ENCODE measurements at regions not wholly inside any gene's neighbourhood (a gene's known extent, or its start where the extent isn't known, plus 50 kb on each side); places are given as distances from the start of the nearest gene placed in this dataset.

GRCh38 chr5:152140347-152140746 lies 215.7 kb upstream of the GLRA1 start:
- TF ChIP-seq CTCF (IDR thresholded peaks at IDR 0.05) = no peak
- Mint-ChIP-seq H3K4me3 (no peak overlapping the region), H3K36me3 (ENCODE audit: low read depth) (no peaks in the 10 kb centered on the region), H3K4me1 (ENCODE audit: low read depth) (no peaks in the 10 kb centered on the region), H3K9me3 (no peaks in the 10 kb centered on the region), H3K27me3 (ENCODE audit: insufficient read depth) (peaks cover 3% of the 10 kb centered on the region; the same call in 1 of the 2 replicates), H3K27ac (no peak overlapping the region)
- DNase-seq = no peak

- TF ChIP-seq CTCF (IDR thresholded peaks at IDR 0.05) = no peak
- Mint-ChIP-seq H3K9me3 (no peaks in the 10 kb centered on the region), H3K4me3 (no peak overlapping the region), H3K27me3 (ENCODE audit: insufficient read depth) (peaks cover 4% of the 10 kb centered on the region; the same call in 1 of the 2 replicates), H3K4me1 (ENCODE audit: low read depth) (no peaks in the 10 kb centered on the region), H3K27ac (no peak overlapping the region), H3K36me3 (ENCODE audit: low read depth) (no peaks in the 10 kb centered on the region)
- no peak for DNase-seq
Measured at GRCh38 chr5:152137063-152137462, 212.4 kb upstream of the GLRA1 start.

GRCh38 chr5:152136321-152136720 lies 211.7 kb upstream of the GLRA1 start:
- no peak overlapping the region for H3K27ac Mint-ChIP-seq
- no peak for TF ChIP-seq CTCF (IDR thresholded peaks at IDR 0.05)
- H3K9me3 Mint-ChIP-seq = no peaks in the 10 kb centered on the region
- peaks cover 4% of the 10 kb centered on the region; the same call in 1 of the 2 replicates for H3K27me3 Mint-ChIP-seq (ENCODE audit: insufficient read depth)
- H3K36me3 Mint-ChIP-seq (ENCODE audit: low read depth) = no peaks in the 10 kb centered on the region
- no peak for DNase-seq
- H3K4me3 Mint-ChIP-seq = no peak overlapping the region
- no peaks in the 10 kb centered on the region for H3K4me1 Mint-ChIP-seq (ENCODE audit: low read depth)

- Mint-ChIP-seq H3K9me3 (no peaks in the 10 kb centered on the region), H3K4me3 (no peak overlapping the region), H3K36me3 (ENCODE audit: low read depth) (no peaks in the 10 kb centered on the region), H3K27me3 (ENCODE audit: insufficient read depth) (peaks cover 4% of the 10 kb centered on the region; the same call in 1 of the 2 replicates), H3K4me1 (ENCODE audit: low read depth) (no peaks in the 10 kb centered on the region), H3K27ac (no peak overlapping the region)
- no peak for TF ChIP-seq CTCF (IDR thresholded peaks at IDR 0.05)
- no peak for DNase-seq
Measured at GRCh38 chr5:152135827-152136226, 211.2 kb upstream of the GLRA1 start.

- Mint-ChIP-seq H3K27me3 (ENCODE audit: insufficient read depth) (peaks cover 2% of the 10 kb centered on the region; the same call in 1 of the 2 replicates), H3K9me3 (peaks cover 7% of the 10 kb centered on the region)
Measured at GRCh38 chr5:152125661-152126205, 201.1 kb upstream of the GLRA1 start.

More at GRCh38 chr5:152125661-152126205, 201.1 kb upstream of the GLRA1 start:
- no peak overlapping the region for H3K27ac Mint-ChIP-seq
- TF ChIP-seq CTCF (IDR thresholded peaks at IDR 0.05) = no peak
- no peaks in the 10 kb centered on the region for H3K4me1 Mint-ChIP-seq (ENCODE audit: low read depth)
- H3K36me3 Mint-ChIP-seq (ENCODE audit: low read depth) = no peaks in the 10 kb centered on the region
- no peak for DNase-seq
- H3K4me3 Mint-ChIP-seq = no peak overlapping the region

Data from HFFc6 (cell line).